ENCODE measurements at regions not wholly inside any gene's neighbourhood (a gene's known extent, or its start where the extent isn't known, plus 50 kb on each side); places are given as distances from the start of the nearest gene placed in this dataset.

DNA sequence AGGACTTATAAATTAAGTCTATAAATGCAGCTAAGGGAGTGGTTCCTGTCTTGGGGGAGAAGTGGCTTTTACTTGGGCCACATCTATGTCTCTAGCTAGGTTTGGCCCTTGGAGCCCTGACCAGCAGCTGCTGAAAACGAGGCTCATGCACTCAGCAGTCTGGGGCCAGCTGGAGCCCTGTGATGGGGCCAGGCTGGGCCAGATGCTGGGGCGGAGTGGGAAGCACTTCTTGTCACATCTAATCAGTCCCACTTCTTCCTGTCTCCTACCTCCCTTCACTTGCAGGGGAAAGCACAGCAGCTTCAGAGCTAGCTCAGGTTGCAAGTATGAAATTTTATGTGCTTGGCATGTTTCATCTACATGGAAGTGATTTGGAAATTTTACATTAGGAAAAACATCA lies 209.9 kb upstream of the ROPN1 start:
- no peaks in the 10 kb centered on the region for H3K27me3 ChIP-seq (ENCODE audit: insufficient read depth, low read depth)

DNA sequence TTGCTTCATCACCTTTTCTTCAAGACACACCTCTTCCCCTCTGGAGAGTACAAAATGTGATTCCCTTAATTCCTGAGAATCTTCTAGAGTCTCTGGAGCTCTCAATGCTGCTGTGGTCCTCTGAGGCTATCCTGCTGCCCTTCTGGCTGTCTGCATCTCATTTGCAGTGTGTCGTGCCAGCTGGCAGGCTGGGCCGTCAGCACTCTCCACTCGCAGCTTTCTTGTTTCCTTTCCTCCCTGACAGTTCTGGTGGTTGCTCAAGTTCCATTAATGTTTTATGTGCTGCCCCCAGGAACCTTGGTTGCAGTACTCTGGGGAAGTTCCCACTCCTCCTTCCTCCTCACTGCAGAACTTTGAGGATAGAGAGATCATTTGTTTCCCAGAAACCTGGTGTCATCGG lies 210.8 kb upstream of the ROPN1 start:
- no peaks in the 10 kb centered on the region for H3K79me2 ChIP-seq (ENCODE audit: insufficient read depth, low read depth)
- H2AFZ ChIP-seq (ENCODE audit: low read depth): no peak overlapping the region
- H4K20me1 ChIP-seq (ENCODE audit: insufficient read depth): no peaks in the 10 kb centered on the region
- no peaks in the 10 kb centered on the region for H3K27me3 ChIP-seq (ENCODE audit: insufficient read depth, low read depth)
- H3K4me2 ChIP-seq: no peak overlapping the region
- H3K4me3 ChIP-seq (IDR thresholded peaks at IDR 0.05; ENCODE audit: insufficient read depth, low read depth, low read length): no peak overlapping the region
- no peak overlapping the region for H3K9ac ChIP-seq
- TF ChIP-seq, protein P1, sequence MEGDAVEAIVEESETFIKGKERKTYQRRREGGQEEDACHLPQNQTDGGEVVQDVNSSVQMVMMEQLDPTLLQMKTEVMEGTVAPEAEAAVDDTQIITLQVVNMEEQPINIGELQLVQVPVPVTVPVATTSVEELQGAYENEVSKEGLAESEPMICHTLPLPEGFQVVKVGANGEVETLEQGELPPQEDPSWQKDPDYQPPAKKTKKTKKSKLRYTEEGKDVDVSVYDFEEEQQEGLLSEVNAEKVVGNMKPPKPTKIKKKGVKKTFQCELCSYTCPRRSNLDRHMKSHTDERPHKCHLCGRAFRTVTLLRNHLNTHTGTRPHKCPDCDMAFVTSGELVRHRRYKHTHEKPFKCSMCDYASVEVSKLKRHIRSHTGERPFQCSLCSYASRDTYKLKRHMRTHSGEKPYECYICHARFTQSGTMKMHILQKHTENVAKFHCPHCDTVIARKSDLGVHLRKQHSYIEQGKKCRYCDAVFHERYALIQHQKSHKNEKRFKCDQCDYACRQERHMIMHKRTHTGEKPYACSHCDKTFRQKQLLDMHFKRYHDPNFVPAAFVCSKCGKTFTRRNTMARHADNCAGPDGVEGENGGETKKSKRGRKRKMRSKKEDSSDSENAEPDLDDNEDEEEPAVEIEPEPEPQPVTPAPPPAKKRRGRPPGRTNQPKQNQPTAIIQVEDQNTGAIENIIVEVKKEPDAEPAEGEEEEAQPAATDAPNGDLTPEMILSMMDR (conservative IDR thresholded peaks at IDR 0.05; ENCODE audit: low read depth, low read length): no peak
- H3K27ac ChIP-seq: no peak overlapping the region
- no peaks in the 10 kb centered on the region for H3K4me1 ChIP-seq (ENCODE audit: low read depth, poor library complexity, severe bottlenecking)
- H3K36me3 ChIP-seq (ENCODE audit: insufficient read depth): no peaks in the 10 kb centered on the region

More for the DNA sequence above, 209.9 kb upstream of the ROPN1 start:
- TF ChIP-seq, protein P1 (conservative IDR thresholded peaks at IDR 0.05; ENCODE audit: low read depth, low read length): no peak
- no peak overlapping the region for H3K9ac ChIP-seq
- no peaks in the 10 kb centered on the region for H4K20me1 ChIP-seq (ENCODE audit: insufficient read depth)
- no peak overlapping the region for H2AFZ ChIP-seq (ENCODE audit: low read depth)
- H3K36me3 ChIP-seq (ENCODE audit: insufficient read depth): no peaks in the 10 kb centered on the region
- no peak overlapping the region for H3K4me2 ChIP-seq
- H3K79me2 ChIP-seq (ENCODE audit: insufficient read depth, low read depth): no peaks in the 10 kb centered on the region
- no peak overlapping the region for H3K27ac ChIP-seq
- no peak overlapping the region for H3K4me3 ChIP-seq (IDR thresholded peaks at IDR 0.05; ENCODE audit: insufficient read depth, low read depth, low read length)
- no peaks in the 10 kb centered on the region for H3K4me1 ChIP-seq (ENCODE audit: low read depth, poor library complexity, severe bottlenecking)

DNA sequence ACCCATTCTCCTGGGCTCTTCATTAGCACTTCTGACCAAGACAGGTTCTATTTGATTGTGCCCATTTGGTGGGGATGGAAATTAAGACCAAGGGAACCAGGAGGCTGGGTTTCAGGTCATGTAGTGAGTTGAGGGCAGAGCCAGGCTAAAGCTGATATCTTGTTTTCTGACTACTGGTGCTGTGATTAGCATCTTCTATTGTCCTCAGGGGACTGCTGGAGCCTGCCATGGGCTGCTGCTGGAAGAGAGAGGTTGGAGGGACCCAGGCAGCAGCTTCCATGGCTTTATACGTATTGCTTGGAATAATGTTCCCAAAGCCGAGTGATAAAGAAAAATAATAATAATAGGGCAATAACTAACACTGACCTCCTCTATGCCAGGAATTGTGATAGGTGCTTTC lies 211.4 kb upstream of the ROPN1 start:
- no peaks in the 10 kb centered on the region for H3K36me3 ChIP-seq (ENCODE audit: insufficient read depth)
- H3K4me3 ChIP-seq (IDR thresholded peaks at IDR 0.05; ENCODE audit: insufficient read depth, low read depth, low read length): no peak overlapping the region
- H3K4me2 ChIP-seq: no peak overlapping the region
- no peaks in the 10 kb centered on the region for H4K20me1 ChIP-seq (ENCODE audit: insufficient read depth)
- H3K27me3 ChIP-seq (ENCODE audit: insufficient read depth, low read depth): no peaks in the 10 kb centered on the region
- H3K4me1 ChIP-seq (ENCODE audit: low read depth, poor library complexity, severe bottlenecking): no peaks in the 10 kb centered on the region
- TF ChIP-seq, protein P1 (conservative IDR thresholded peaks at IDR 0.05; ENCODE audit: low read depth, low read length): no peak
- no peak overlapping the region for H2AFZ ChIP-seq (ENCODE audit: low read depth)
- H3K79me2 ChIP-seq (ENCODE audit: insufficient read depth, low read depth): no peaks in the 10 kb centered on the region
- no peak overlapping the region for H3K27ac ChIP-seq
- no peak overlapping the region for H3K9ac ChIP-seq

DNA sequence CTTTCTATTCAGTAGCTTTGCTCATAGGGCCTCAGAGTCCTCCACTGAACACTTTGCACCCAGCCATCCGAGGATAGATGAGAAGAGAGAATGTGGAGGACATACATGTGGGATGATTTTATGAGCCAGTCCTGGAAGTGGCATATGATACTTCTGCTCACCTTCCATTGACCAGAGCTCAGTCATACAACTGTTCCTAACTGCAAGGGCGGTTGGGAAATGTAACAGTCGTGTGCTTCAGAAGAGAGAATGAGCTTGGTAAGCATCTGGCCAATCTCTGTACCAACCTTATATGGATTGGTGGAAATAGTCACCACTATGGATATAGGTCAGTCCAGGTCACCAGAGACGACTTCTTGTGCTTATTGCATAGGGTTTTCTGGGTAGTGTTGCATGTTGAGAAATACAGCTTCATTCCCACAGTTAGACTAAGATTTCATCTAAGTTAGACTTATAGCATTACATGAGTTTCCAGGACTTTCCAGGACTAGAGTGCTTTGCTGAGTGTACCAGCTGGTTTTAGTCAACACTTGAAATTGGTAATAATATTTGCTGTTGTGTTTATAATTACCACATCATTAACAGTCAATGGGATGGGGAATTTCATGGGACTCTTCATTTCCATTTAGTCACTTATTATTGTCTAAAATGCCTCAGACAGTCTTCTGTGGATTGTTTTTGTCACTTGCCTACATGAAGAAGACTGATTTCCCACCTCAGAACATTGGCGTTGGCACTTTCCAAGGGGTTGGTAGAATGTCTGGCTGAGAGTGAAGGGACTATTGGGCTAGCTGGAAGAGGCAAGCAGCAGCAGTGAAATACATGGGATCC lies 214.5 kb upstream of the ROPN1 start:
- no peak overlapping the region for H3K27ac ChIP-seq

More for the DNA sequence above, 214.5 kb upstream of the ROPN1 start:
- Histone ChIP-seq H3K36me3 (ENCODE audit: insufficient read depth) (no peaks in the 10 kb centered on the region), H3K9ac (no peak overlapping the region), H3K4me3 (IDR thresholded peaks at IDR 0.05; ENCODE audit: insufficient read depth, low read depth, low read length) (no peak overlapping the region), H3K4me2 (no peak overlapping the region), H4K20me1 (ENCODE audit: insufficient read depth) (no peaks in the 10 kb centered on the region), H3K4me1 (ENCODE audit: low read depth, poor library complexity, severe bottlenecking) (no peaks in the 10 kb centered on the region), H3K79me2 (ENCODE audit: insufficient read depth, low read depth) (no peaks in the 10 kb centered on the region), H3K27me3 (ENCODE audit: insufficient read depth, low read depth) (no peaks in the 10 kb centered on the region), H2AFZ (ENCODE audit: low read depth) (no peak overlapping the region)
- TF ChIP-seq, protein P1 (conservative IDR thresholded peaks at IDR 0.05; ENCODE audit: low read depth, low read length): no peak

Data from KMS-11 (cell line).